ENCODE measurements at regions not wholly inside any gene's neighbourhood (a gene's known extent, or its start where the extent isn't known, plus 50 kb on each side); places are given as distances from the start of the nearest gene placed in this dataset.

GRCh38 chr2:52345082-52345481 lies 1313.2 kb upstream of the NRXN1 start:
- CTCF ChIA-PET = interaction anchor here (0.7 kb wide), 1 partner anchor 58 kb away, joined by 3 read pairs; no protein-coding TSS in a partner anchor
- POLR2A ChIA-PET = no interaction called here
- H3K4me1 Mint-ChIP-seq (ENCODE audit: insufficient read depth, unreplicated experiment) = peaks cover 6% of the 10 kb centered on the region
- intact Hi-C loops (cut with micrococcal nuclease) = no loop called here
- H3K9me3 Mint-ChIP-seq (ENCODE audit: unreplicated experiment) = no peaks in the 10 kb centered on the region
- H3K4me3 Mint-ChIP-seq (ENCODE audit: unreplicated experiment) = no peak overlapping the region
- no peaks in the 10 kb centered on the region for H3K27me3 Mint-ChIP-seq (ENCODE audit: insufficient read depth, unreplicated experiment)
- no TSS peak for BruUV-seq (replicated peaks)
- no peak for DNase-seq (ENCODE audit: unreplicated experiment)
- no peak overlapping the region for H3K27ac Mint-ChIP-seq (ENCODE audit: low read depth, unreplicated experiment)
- H3K36me3 Mint-ChIP-seq (ENCODE audit: insufficient read depth, unreplicated experiment) = no peaks in the 10 kb centered on the region
- no peak for TF ChIP-seq CTCF (IDR thresholded peaks at IDR 0.05; ENCODE audit: unreplicated experiment)

- no peak for DNase-seq (ENCODE audit: unreplicated experiment)
- no peak overlapping the region for H3K4me3 Mint-ChIP-seq (ENCODE audit: unreplicated experiment)
- BruUV-seq (replicated peaks) = no TSS peak
- ChIA-PET CTCF (interaction anchor here (0.6 kb wide), 1 partner anchor 147 kb away, joined by 3 read pairs; no protein-coding TSS in a partner anchor), POLR2A (no interaction called here)
- H3K27me3 Mint-ChIP-seq (ENCODE audit: insufficient read depth, unreplicated experiment) = no peaks in the 10 kb centered on the region
- TF ChIP-seq CTCF (IDR thresholded peaks at IDR 0.05; ENCODE audit: unreplicated experiment) = no peak
- intact Hi-C loops (cut with micrococcal nuclease) = no loop called here
- no peak overlapping the region for H3K27ac Mint-ChIP-seq (ENCODE audit: low read depth, unreplicated experiment)
- no peaks in the 10 kb centered on the region for H3K36me3 Mint-ChIP-seq (ENCODE audit: insufficient read depth, unreplicated experiment)
- peaks cover 6% of the 10 kb centered on the region for H3K4me1 Mint-ChIP-seq (ENCODE audit: insufficient read depth, unreplicated experiment)
- no peaks in the 10 kb centered on the region for H3K9me3 Mint-ChIP-seq (ENCODE audit: unreplicated experiment)
Observed at GRCh38 chr2:52343706-52344266, 1311.9 kb upstream of the NRXN1 start.

- no peak overlapping the region for H3K27ac Mint-ChIP-seq (ENCODE audit: low read depth, unreplicated experiment)
- POLR2A ChIA-PET = no interaction called here
- BruUV-seq (replicated peaks) = no TSS peak
- no peaks in the 10 kb centered on the region for H3K27me3 Mint-ChIP-seq (ENCODE audit: insufficient read depth, unreplicated experiment)
- H3K36me3 Mint-ChIP-seq (ENCODE audit: insufficient read depth, unreplicated experiment) = no peaks in the 10 kb centered on the region
- intact Hi-C loops (cut with micrococcal nuclease) = no loop called here
- H3K4me1 Mint-ChIP-seq (ENCODE audit: insufficient read depth, unreplicated experiment) = peaks cover 6% of the 10 kb centered on the region
- no peak for DNase-seq (ENCODE audit: unreplicated experiment)
- no peaks in the 10 kb centered on the region for H3K9me3 Mint-ChIP-seq (ENCODE audit: unreplicated experiment)
- H3K4me3 Mint-ChIP-seq (ENCODE audit: unreplicated experiment) = no peak overlapping the region
- TF ChIP-seq CTCF (IDR thresholded peaks at IDR 0.05; ENCODE audit: unreplicated experiment) = no peak
- CTCF ChIA-PET = interaction anchor here (0.6 to 0.9 kb wide), 2 partner anchors 25 to 146 kb away, joined by 3 to 4 read pairs; no protein-coding TSS in a partner anchor
Observed at GRCh38 chr2:52343010-52343409, 1311.1 kb upstream of the NRXN1 start.

- no peaks in the 10 kb centered on the region for H3K27me3 Mint-ChIP-seq (ENCODE audit: insufficient read depth, unreplicated experiment)
- H3K9me3 Mint-ChIP-seq (ENCODE audit: unreplicated experiment) = no peaks in the 10 kb centered on the region
- DNase-seq (ENCODE audit: unreplicated experiment) = no peak
- TF ChIP-seq CTCF (IDR thresholded peaks at IDR 0.05; ENCODE audit: unreplicated experiment) = no peak
- peaks cover 6% of the 10 kb centered on the region for H3K4me1 Mint-ChIP-seq (ENCODE audit: insufficient read depth, unreplicated experiment)
- no peak overlapping the region for H3K4me3 Mint-ChIP-seq (ENCODE audit: unreplicated experiment)
- ChIA-PET CTCF (interaction anchor here (0.5 to 0.9 kb wide), 2 partner anchors 18 to 25 kb away, joined by 4 read pairs; no protein-coding TSS in a partner anchor), POLR2A (interaction anchor here (0.7 kb wide), 1 partner anchor 31 kb away, joined by 3 read pairs; no protein-coding TSS in a partner anchor)
- no TSS peak for BruUV-seq (replicated peaks)
- H3K36me3 Mint-ChIP-seq (ENCODE audit: insufficient read depth, unreplicated experiment) = no peaks in the 10 kb centered on the region
- H3K27ac Mint-ChIP-seq (ENCODE audit: low read depth, unreplicated experiment) = no peak overlapping the region
- intact Hi-C loops (cut with micrococcal nuclease) = no loop called here
Observed at GRCh38 chr2:52342458-52342857, 1310.5 kb upstream of the NRXN1 start.
